Ovary (tissue), 7 donors: ENCODE measurements at regions not wholly inside any gene's neighbourhood (a gene's known extent, or its start where the extent isn't known, plus 50 kb on each side); places are given as distances from the start of the nearest gene placed in this dataset.

Experiments
- DNase-seq, 5 donors: peaks; one replicate each; pipeline ENCODE4 v3.0.0-alpha.2; 2019 to 2020
- H3K27ac ChIP-seq, 2 donors: fragments of 200-600 bp; one replicate each; pipeline versions ENCODE4 v1.5.1 to v1.8.0; 2019 to 2022
- H3K27me3 ChIP-seq: fragments of 200-600 bp; one replicate; pipeline ENCODE4 v1.8.0; 2022
- H3K36me3 ChIP-seq: fragments of 200-600 bp; sonication (generic); one replicate; pipeline ENCODE4 v1.5.1; 2019
- H3K4me1 ChIP-seq: one replicate; pipeline ENCODE4 v1.8.1; 2013; ENCODE audit warnings: mild to moderate bottlenecking, moderate library complexity; ENCODE audit not compliant: insufficient read depth
- H3K4me3 ChIP-seq: fragments of 200-600 bp; sonication (generic); one replicate; pipeline ENCODE4 v1.5.1; 2017
- H3K9me3 ChIP-seq, 2 donors: fragments of 200-600 bp in 1 of 2; sonication (generic) in 1 of 2; one replicate each; pipeline versions ENCODE4 v1.5.1 to v1.8.1; 2013 to 2019; ENCODE audit warnings: mild to moderate bottlenecking in 1 of 2, moderate library complexity in 1 of 2
- CTCF ChIP-seq, 3 donors: fragments of 450-650 bp in 2 of 3; fragments of 200-600 bp in 1 of 3; IDR thresholded peaks; one replicate each; pipeline versions ENCODE4 v1.5.1 to v1.8.0; 2016 to 2022; ENCODE audit warnings: antibody characterized with exemption in 3 of 3, mild to moderate bottlenecking in 1 of 3
- EP300 ChIP-seq: sonication (generic); formaldehyde crosslinking; IDR thresholded peaks from one replicate; pipeline ENCODE4 v1.6.1; 2017; ENCODE audit warnings: antibody characterized with exemption
- POLR2A ChIP-seq: fragments of 450-650 bp; IDR thresholded peaks from one replicate; pipeline ENCODE4 v1.6.1; 2017; ENCODE audit warnings: antibody characterized with exemption, mild to moderate bottlenecking, moderate library complexity
- WGBS, 3 donors: extraction: QIAGEN DNeasy Blood & Tissue Kit in 1 of 3; methylation state at CpG; one replicate each; pipeline versions ENCODE4 v1.1.5 to v1.1.7; 2013 to 2017; 5-methylcytosine and 5-hydroxymethylcytosine counted together
- intact Hi-C, 4 donors: fragments of 100-400 bp; cut with DNase I; formaldehyde crosslinking; loops; one replicate each; pipeline versions ENCODE4 v1.11.0 to v1.15.1; 2022 to 2023
- donor health status: DM: no; HTN: no; CAD: no; lungs with moderate emphysema.
- donor health status: DM: no; HTN: no; CAD: no.
- donor health status: Bipolar disorder and iron deficiency.
- donor health status: DM: no; HTN: no; CAD: no.
- donor health status: DM: yes; HTN: yes; CAD: no.

- no peak for TF ChIP-seq POLR2A
- TF ChIP-seq EP300, result no peak
- TF ChIP-seq CTCF (IDR thresholded peaks at IDR 0.05), result no peak
- Histone ChIP-seq H3K4me1 (no peaks in the 10 kb centered on the region), H3K36me3 (no peaks in the 10 kb centered on the region), H3K4me3 (no peak overlapping the region), H3K27ac (no peak overlapping the region), H3K27me3 (no peaks in the 10 kb centered on the region), H3K9me3 (no peaks in the 10 kb centered on the region)
- DNase-seq, result no peak
- 81 to 90% (median 83%) methylated on average over 1 of the region's 1 CpG for WGBS, 3 donors
- intact Hi-C loops, result no loop called here
Measured at GRCh38 chr17:45703806-45704205, 80.3 kb upstream of the CRHR1 start.

- no peak overlapping the region for H3K27ac ChIP-seq
- no peak overlapping the region for H3K4me3 ChIP-seq
- no peak for DNase-seq
- H3K36me3 ChIP-seq, result no peaks in the 10 kb centered on the region
- intact Hi-C loops, result no loop called here
- no peaks in the 10 kb centered on the region for H3K27me3 ChIP-seq
- 50 to 62% (median 53%) methylated on average over 2 of the region's 2 CpGs for WGBS, 3 donors
- H3K9me3 ChIP-seq, result no peaks in the 10 kb centered on the region
- H3K4me1 ChIP-seq, result no peaks in the 10 kb centered on the region
- no peak for TF ChIP-seq EP300
- no peak for TF ChIP-seq CTCF (IDR thresholded peaks at IDR 0.05)
- no peak for TF ChIP-seq POLR2A
Measured at GRCh38 chr17:45704251-45704650, 79.9 kb upstream of the CRHR1 start.

- no peak for DNase-seq
- no peak overlapping the region for H3K27ac ChIP-seq
- whole genome bisulfite sequencing, 3 donors, result 55 to 60% (median 57%) methylated on average over 5 of the region's 5 CpGs
- no peak overlapping the region for H3K4me3 ChIP-seq
- intact Hi-C loops, result no loop called here
- no peaks in the 10 kb centered on the region for H3K36me3 ChIP-seq
- no peaks in the 10 kb centered on the region for H3K9me3 ChIP-seq
- TF ChIP-seq POLR2A (no peak), CTCF (IDR thresholded peaks at IDR 0.05) (no peak), EP300 (no peak)
- H3K27me3 ChIP-seq, result no peaks in the 10 kb centered on the region
- H3K4me1 ChIP-seq, result no peaks in the 10 kb centered on the region
Measured at GRCh38 chr17:45705123-45706009, 78.8 kb upstream of the CRHR1 start.

GRCh38 chr17:45706033-45706432 lies 78.1 kb upstream of the CRHR1 start:
- intact Hi-C loops, result no loop called here
- no peak for TF ChIP-seq EP300
- no peak for TF ChIP-seq POLR2A
- TF ChIP-seq CTCF (IDR thresholded peaks at IDR 0.05), result no peak
- 58 to 82% (median 72%) methylated on average over 3 of the region's 3 CpGs for WGBS, 3 donors

More at GRCh38 chr17:45706033-45706432, 78.1 kb upstream of the CRHR1 start:
- Histone ChIP-seq H3K4me1 (no peaks in the 10 kb centered on the region), H3K27me3 (no peaks in the 10 kb centered on the region), H3K27ac (no peak overlapping the region), H3K4me3 (no peak overlapping the region), H3K9me3 (no peaks in the 10 kb centered on the region), H3K36me3 (no peaks in the 10 kb centered on the region)
- DNase-seq, result no peak
